K562 (cell line): ENCODE measurements at regions not wholly inside any gene's neighbourhood (a gene's known extent, or its start where the extent isn't known, plus 50 kb on each side); places are given as distances from the start of the nearest gene placed in this dataset.

Experiments used
- CREB3L1 ChIP-seq: fragments of 450-650 bp; IDR thresholded peaks from 2 replicates; pipeline ENCODE4 v1.6.1; 2014; ENCODE audit warnings: low read depth, mild to moderate bottlenecking, moderate library complexity, borderline replicate concordance
- CTCF ChIP-seq, 3 experiments: IDR thresholded peaks in 2 of 3; conservative IDR thresholded peaks in 1 of 3; 2 replicates each; pipeline ENCODE4 v1.5.1; 2011 to 2012; ENCODE audit warnings: low read length in 3 of 3, mild to moderate bottlenecking in 3 of 3, control low read depth in 2 of 3, improper control_type of control experiment in 1 of 3, inconsistent platforms in 1 of 3, low read depth in 1 of 3, mixed read lengths in 1 of 3, moderate library complexity in 1 of 3; ENCODE audit not compliant: insufficient read depth in 2 of 3
- SMARCB1 ChIP-seq: IDR thresholded peaks from 2 replicates; pipeline ENCODE4 v1.6.1; 2011; ENCODE audit warnings: improper control_type of control experiment, low read depth; ENCODE audit not compliant: insufficient read length
- ZNF639 ChIP-seq, 2 experiments: fragments of 200-800 bp in 1 of 2; sonication (Bioruptor generic) in 1 of 2; sonication (generic) in 1 of 2; formaldehyde crosslinking in 1 of 2; IDR thresholded peaks in 1 of 2; conservative IDR thresholded peaks in 1 of 2; 2 replicates each; pipeline versions ENCODE4 v1.5.0 to v1.6.1; 2016 to 2020; ENCODE audit warnings: missing compliant biosample characterization in 1 of 2, missing genetic modification characterization in 1 of 2, missing genetic modification reagents in 1 of 2

GRCh38 chrX:69280933-69281332 lies 115.7 kb upstream of the PJA1 start:
- TF ChIP-seq CREB3L1 = no peak
- TF ChIP-seq ZNF639 (CRISPR knock-in tag; conservative IDR thresholded peaks at IDR 0.05 in 1 of 2, IDR thresholded peaks at IDR 0.05 in 1 of 2) = no peak
- no peak for TF ChIP-seq SMARCB1
- TF ChIP-seq CTCF (IDR thresholded peaks at IDR 0.05 in 2 of 3, conservative IDR thresholded peaks at IDR 0.05 in 1 of 3; ENCODE audit: insufficient read depth in 2 of 3, low read depth in 1 of 3, low read length in 3 of 3) = no peak
